ENCODE measurements at regions not wholly inside any gene's neighbourhood (a gene's known extent, or its start where the extent isn't known, plus 50 kb on each side); places are given as distances from the start of the nearest gene placed in this dataset.

DNA sequence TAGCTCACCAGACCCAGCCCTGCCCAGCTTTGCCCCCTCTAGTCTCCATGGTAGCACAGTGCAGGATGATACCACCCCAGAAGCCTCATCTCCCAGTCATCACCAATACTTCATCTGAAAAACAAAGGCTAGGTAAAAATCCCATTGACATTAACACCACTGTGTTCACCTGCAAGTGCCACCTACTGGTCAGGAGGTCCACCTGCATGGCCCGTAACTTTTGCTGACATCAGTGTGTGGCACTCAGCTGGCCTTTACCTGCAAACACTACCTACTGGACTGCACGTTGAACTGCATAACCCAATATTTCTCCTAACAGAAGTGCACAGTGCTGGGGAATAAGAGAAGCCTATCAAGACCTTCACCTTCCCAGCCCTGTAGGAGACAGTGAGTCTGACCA, 234.7 kb upstream of the ADGRB3 start:
- Histone ChIP-seq H3K27me3 (ENCODE audit: insufficient read depth, low read depth) (no peaks in the 10 kb centered on the region), H3K4me3 (no peak overlapping the region), H4K20me1 (ENCODE audit: insufficient read depth) (no peaks in the 10 kb centered on the region), H2AFZ (no peak overlapping the region), H3K79me2 (ENCODE audit: low read depth) (no peaks in the 10 kb centered on the region), H3K9me3 (ENCODE audit: insufficient read depth, low read depth) (no peaks in the 10 kb centered on the region), H3K9me2 (ENCODE audit: insufficient read depth) (no peaks in the 10 kb centered on the region), H3K4me1 (replicated peaks; ENCODE audit: insufficient read depth) (no peaks in the 10 kb centered on the region), H3K27ac (no peak overlapping the region), H3K36me3 (ENCODE audit: low read depth) (no peaks in the 10 kb centered on the region), H3F3A (ENCODE audit: insufficient read depth, low read depth) (no peaks in the 10 kb centered on the region), H3K4me2 (no peak overlapping the region)
- intact Hi-C loops (cut with micrococcal nuclease; ENCODE audit: unreplicated experiment): no loop called here
- no TSS peak for BruUV-seq (replicated peaks)
- ChIA-PET POLR2A (ENCODE audit: unreplicated experiment) (no interaction called here), CTCF (no interaction called here)
- TF ChIP-seq, protein P1, sequence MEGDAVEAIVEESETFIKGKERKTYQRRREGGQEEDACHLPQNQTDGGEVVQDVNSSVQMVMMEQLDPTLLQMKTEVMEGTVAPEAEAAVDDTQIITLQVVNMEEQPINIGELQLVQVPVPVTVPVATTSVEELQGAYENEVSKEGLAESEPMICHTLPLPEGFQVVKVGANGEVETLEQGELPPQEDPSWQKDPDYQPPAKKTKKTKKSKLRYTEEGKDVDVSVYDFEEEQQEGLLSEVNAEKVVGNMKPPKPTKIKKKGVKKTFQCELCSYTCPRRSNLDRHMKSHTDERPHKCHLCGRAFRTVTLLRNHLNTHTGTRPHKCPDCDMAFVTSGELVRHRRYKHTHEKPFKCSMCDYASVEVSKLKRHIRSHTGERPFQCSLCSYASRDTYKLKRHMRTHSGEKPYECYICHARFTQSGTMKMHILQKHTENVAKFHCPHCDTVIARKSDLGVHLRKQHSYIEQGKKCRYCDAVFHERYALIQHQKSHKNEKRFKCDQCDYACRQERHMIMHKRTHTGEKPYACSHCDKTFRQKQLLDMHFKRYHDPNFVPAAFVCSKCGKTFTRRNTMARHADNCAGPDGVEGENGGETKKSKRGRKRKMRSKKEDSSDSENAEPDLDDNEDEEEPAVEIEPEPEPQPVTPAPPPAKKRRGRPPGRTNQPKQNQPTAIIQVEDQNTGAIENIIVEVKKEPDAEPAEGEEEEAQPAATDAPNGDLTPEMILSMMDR (conservative IDR thresholded peaks at IDR 0.05): peak; percentile 34
- TF ChIP-seq EZH2 (IDR thresholded peaks at IDR 0.05; ENCODE audit: low read depth): no peak
- DNase-seq: no peak

DNA sequence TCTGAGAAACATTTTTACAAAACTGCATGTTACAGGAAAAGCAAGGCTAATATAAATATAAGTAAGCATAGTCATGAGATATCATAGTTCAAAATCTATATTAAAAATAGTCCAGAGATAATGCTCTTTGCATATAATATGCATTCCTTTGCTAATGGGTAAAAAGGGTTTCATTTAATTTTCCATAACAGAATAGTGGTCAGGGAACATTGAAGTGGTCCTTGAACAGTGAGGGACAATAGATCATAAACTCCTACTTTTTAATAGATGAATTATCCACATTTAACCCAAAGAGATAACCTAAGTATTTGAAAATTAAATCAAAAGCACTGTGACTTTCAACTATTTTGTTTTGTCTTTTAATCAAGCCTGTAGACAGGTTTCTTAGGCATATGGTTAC, 243.1 kb upstream of the ADGRB3 start:
- Histone ChIP-seq H3K9me2 (ENCODE audit: insufficient read depth) (no peaks in the 10 kb centered on the region), H3K27me3 (ENCODE audit: insufficient read depth, low read depth) (no peaks in the 10 kb centered on the region), H3K4me3 (no peak overlapping the region), H3F3A (ENCODE audit: insufficient read depth, low read depth) (no peaks in the 10 kb centered on the region), H3K4me1 (replicated peaks; ENCODE audit: insufficient read depth) (no peaks in the 10 kb centered on the region), H2AFZ (no peak overlapping the region), H3K36me3 (ENCODE audit: low read depth) (no peaks in the 10 kb centered on the region), H3K79me2 (ENCODE audit: low read depth) (no peaks in the 10 kb centered on the region), H4K20me1 (ENCODE audit: insufficient read depth) (no peaks in the 10 kb centered on the region), H3K27ac (no peak overlapping the region), H3K4me2 (no peak overlapping the region), H3K9me3 (ENCODE audit: insufficient read depth, low read depth) (no peaks in the 10 kb centered on the region)
- intact Hi-C loops (cut with micrococcal nuclease; ENCODE audit: unreplicated experiment): no loop called here
- ChIA-PET POLR2A (ENCODE audit: unreplicated experiment) (no interaction called here), CTCF (no interaction called here)
- no peak for TF ChIP-seq EZH2 (IDR thresholded peaks at IDR 0.05; ENCODE audit: low read depth)
- TF ChIP-seq, protein P1 (conservative IDR thresholded peaks at IDR 0.05): no peak
- BruUV-seq (replicated peaks): no TSS peak
- DNase-seq: no peak

DNA sequence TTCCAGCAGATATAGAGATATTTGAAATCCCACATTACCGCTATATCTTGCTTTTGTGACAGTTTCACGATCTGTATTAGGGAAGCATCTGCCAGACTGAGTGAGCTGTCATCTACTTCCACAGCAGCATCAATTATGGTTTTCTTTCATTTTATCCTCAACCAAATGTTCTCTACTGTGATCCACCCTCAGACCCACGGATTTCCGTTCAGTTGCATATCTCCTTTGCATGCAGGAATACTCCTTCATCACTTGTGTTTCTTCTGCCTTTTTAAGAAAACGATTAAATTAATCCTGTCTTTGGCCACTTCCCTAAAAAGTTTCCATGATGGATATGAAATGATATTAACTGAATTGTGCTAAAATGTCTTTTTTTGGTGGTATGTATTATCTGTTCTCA, 262.1 kb upstream of the ADGRB3 start:
- no peak for TF ChIP-seq EZH2 (IDR thresholded peaks at IDR 0.05; ENCODE audit: low read depth)
- TF ChIP-seq, protein P1 (conservative IDR thresholded peaks at IDR 0.05): no peak
- H3K4me2 ChIP-seq: no peak overlapping the region
- CTCF ChIA-PET: no interaction called here

More for the DNA sequence above, 262.1 kb upstream of the ADGRB3 start:
- Histone ChIP-seq H3K9me2 (ENCODE audit: insufficient read depth) (no peaks in the 10 kb centered on the region), H3K9me3 (ENCODE audit: insufficient read depth, low read depth) (no peaks in the 10 kb centered on the region), H3K36me3 (ENCODE audit: low read depth) (no peaks in the 10 kb centered on the region), H3K4me3 (no peak overlapping the region), H4K20me1 (ENCODE audit: insufficient read depth) (no peaks in the 10 kb centered on the region), H3K27me3 (ENCODE audit: insufficient read depth, low read depth) (no peaks in the 10 kb centered on the region), H3K27ac (no peak overlapping the region), H2AFZ (no peak overlapping the region), H3K79me2 (ENCODE audit: low read depth) (no peaks in the 10 kb centered on the region), H3F3A (ENCODE audit: insufficient read depth, low read depth) (no peaks in the 10 kb centered on the region), H3K4me1 (replicated peaks; ENCODE audit: insufficient read depth) (no peaks in the 10 kb centered on the region)
- POLR2A ChIA-PET (ENCODE audit: unreplicated experiment): no interaction called here
- intact Hi-C loops (cut with micrococcal nuclease; ENCODE audit: unreplicated experiment): no loop called here
- no peak for DNase-seq
- BruUV-seq (replicated peaks): no TSS peak

Measured in PC-9 (cell line).